ENCODE measurements at regions not wholly inside any gene's neighbourhood (a gene's known extent, or its start where the extent isn't known, plus 50 kb on each side); places are given as distances from the start of the nearest gene placed in this dataset.
A peak's percentile ranks its signal among the peaks of the same experiment; 100 is the strongest.

- no peak for DNase-seq (ENCODE audit: low spot score)
These were observed 148.8 kb downstream of the ACKR3 start for GRCh38 chr2:236718207-236718992.

- no peak for DNase-seq (ENCODE audit: low spot score)
These were observed 149.6 kb downstream of the ACKR3 start for GRCh38 chr2:236719192-236719635.

- peak; percentile 77 for DNase-seq (ENCODE audit: low spot score)
These were observed 151.4 kb downstream of the ACKR3 start for GRCh38 chr2:236720974-236721540.

- DNase-seq (ENCODE audit: low spot score): no peak
These were observed 154.6 kb downstream of the ACKR3 start for GRCh38 chr2:236724200-236724599.

- DNase-seq (ENCODE audit: low spot score): no peak
These were observed 157.3 kb downstream of the ACKR3 start for GRCh38 chr2:236726701-236727450.

GRCh38 chr2:236728916-236729670, 159.5 kb downstream of the ACKR3 start:
- DNase-seq (ENCODE audit: low spot score): no peak

- DNase-seq (ENCODE audit: low spot score): no peak
These were observed 160.8 kb downstream of the ACKR3 start for GRCh38 chr2:236730393-236730792.

- no peak for DNase-seq (ENCODE audit: low spot score)
These were observed 162.3 kb downstream of the ACKR3 start for GRCh38 chr2:236731767-236732580.

GRCh38 chr2:236733156-236733555, 163.5 kb downstream of the ACKR3 start:
- DNase-seq (ENCODE audit: low spot score): no peak

- DNase-seq (ENCODE audit: low spot score): no peak
These were observed 166.2 kb downstream of the ACKR3 start for GRCh38 chr2:236735825-236736238.

- DNase-seq (ENCODE audit: low spot score): no peak
These were observed 168.4 kb downstream of the ACKR3 start for GRCh38 chr2:236738030-236738429.

- DNase-seq (ENCODE audit: low spot score): no peak
These were observed 169.3 kb downstream of the ACKR3 start for GRCh38 chr2:236738896-236739295.

- DNase-seq (ENCODE audit: low spot score): no peak
These were observed 170.0 kb downstream of the ACKR3 start for GRCh38 chr2:236739663-236740062.

- no peak for DNase-seq (ENCODE audit: low spot score)
These were observed 170.9 kb downstream of the ACKR3 start for GRCh38 chr2:236740506-236740905.

- DNase-seq (ENCODE audit: low spot score): no peak
These were observed 173.7 kb downstream of the ACKR3 start for GRCh38 chr2:236743039-236743920.

GRCh38 chr2:236743921-236744280, 174.3 kb downstream of the ACKR3 start:
- DNase-seq (ENCODE audit: low spot score): no peak

GRCh38 chr2:236744281-236744705, 174.7 kb downstream of the ACKR3 start:
- no peak for DNase-seq (ENCODE audit: low spot score)

- no peak for DNase-seq (ENCODE audit: low spot score)
These were observed 175.1 kb downstream of the ACKR3 start for GRCh38 chr2:236744716-236745115.

- peak; percentile 81 for DNase-seq (ENCODE audit: low spot score)
These were observed 176.0 kb downstream of the ACKR3 start for GRCh38 chr2:236745420-236746210.

- DNase-seq (ENCODE audit: low spot score): no peak
These were observed 177.2 kb downstream of the ACKR3 start for GRCh38 chr2:236746833-236747232.
